Brain microvascular endothelial cell (primary cell): ENCODE measurements at regions not wholly inside any gene's neighbourhood (a gene's known extent, or its start where the extent isn't known, plus 50 kb on each side); places are given as distances from the start of the nearest gene placed in this dataset.

Experiments
- DNase-seq: peaks from one replicate; pipeline ENCODE4 v3.0.0-alpha.2; 2020
- H3K27ac ChIP-seq: fragments of 250-450 bp; sonication (Bioruptor Pico); 2 replicates; pipeline ENCODE4 v1.5.1; 2020; ENCODE audit warnings: mild to moderate bottlenecking, moderate library complexity
- H3K27me3 ChIP-seq: fragments of 250-450 bp; sonication (Bioruptor Pico); replicated peaks from 2 replicates; pipeline ENCODE4 v1.5.1; 2020; ENCODE audit warnings: mild to moderate bottlenecking
- H3K36me3 ChIP-seq: fragments of 250-450 bp; sonication (Bioruptor Pico); replicated peaks from 2 replicates; pipeline ENCODE4 v1.5.1; 2020; ENCODE audit warnings: mild to moderate bottlenecking
- H3K4me3 ChIP-seq: 2 replicates; pipeline ENCODE4 v1.5.1; 2011; ENCODE audit warnings: low read depth, mild to moderate bottlenecking, control low read depth, low read length, moderate library complexity
- in situ Hi-C: cut with HindIII; loops from 2 replicates; pipeline ENCODE4 v1.10.0; 2017; ENCODE audit warnings: low sequenced_read_pairs, low pct_ligation_motif_present
- TF ChIP-seq, protein P1 (sequence below): IDR thresholded peaks from 2 replicates; pipeline ENCODE4 v1.5.1; 2011; ENCODE audit warnings: low read depth, mild to moderate bottlenecking, moderate library complexity, low read length, control low read depth, inconsistent platforms; ENCODE audit errors: missing control alignments

DNA sequence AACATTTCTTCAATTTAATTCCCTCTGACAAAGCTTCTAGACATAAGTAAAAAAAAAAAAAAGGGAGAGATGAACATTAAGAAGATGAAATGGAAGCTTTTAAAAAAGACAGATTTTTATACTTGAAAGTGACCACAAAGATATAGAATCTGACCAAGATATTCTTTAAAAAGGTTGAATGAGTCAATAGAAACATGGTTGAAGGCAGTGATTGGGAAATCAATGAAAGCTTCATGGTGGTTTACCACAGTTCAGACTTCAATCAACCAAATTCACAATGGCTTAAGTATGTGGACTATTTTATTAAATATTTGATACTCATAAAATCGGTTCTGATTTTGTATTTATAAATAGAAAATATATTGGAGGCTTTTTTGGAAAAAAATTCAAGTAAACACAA lies 248.4 kb upstream of the HSF2 start:
- TF ChIP-seq, protein P1, sequence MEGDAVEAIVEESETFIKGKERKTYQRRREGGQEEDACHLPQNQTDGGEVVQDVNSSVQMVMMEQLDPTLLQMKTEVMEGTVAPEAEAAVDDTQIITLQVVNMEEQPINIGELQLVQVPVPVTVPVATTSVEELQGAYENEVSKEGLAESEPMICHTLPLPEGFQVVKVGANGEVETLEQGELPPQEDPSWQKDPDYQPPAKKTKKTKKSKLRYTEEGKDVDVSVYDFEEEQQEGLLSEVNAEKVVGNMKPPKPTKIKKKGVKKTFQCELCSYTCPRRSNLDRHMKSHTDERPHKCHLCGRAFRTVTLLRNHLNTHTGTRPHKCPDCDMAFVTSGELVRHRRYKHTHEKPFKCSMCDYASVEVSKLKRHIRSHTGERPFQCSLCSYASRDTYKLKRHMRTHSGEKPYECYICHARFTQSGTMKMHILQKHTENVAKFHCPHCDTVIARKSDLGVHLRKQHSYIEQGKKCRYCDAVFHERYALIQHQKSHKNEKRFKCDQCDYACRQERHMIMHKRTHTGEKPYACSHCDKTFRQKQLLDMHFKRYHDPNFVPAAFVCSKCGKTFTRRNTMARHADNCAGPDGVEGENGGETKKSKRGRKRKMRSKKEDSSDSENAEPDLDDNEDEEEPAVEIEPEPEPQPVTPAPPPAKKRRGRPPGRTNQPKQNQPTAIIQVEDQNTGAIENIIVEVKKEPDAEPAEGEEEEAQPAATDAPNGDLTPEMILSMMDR, result no peak
- no peak for DNase-seq
- no peaks in the 10 kb centered on the region for H3K27me3 ChIP-seq
- no peak overlapping the region for H3K4me3 ChIP-seq
- in situ Hi-C loops, result no loop called here
- no peak overlapping the region for H3K27ac ChIP-seq
- H3K36me3 ChIP-seq, result no peaks in the 10 kb centered on the region

DNA sequence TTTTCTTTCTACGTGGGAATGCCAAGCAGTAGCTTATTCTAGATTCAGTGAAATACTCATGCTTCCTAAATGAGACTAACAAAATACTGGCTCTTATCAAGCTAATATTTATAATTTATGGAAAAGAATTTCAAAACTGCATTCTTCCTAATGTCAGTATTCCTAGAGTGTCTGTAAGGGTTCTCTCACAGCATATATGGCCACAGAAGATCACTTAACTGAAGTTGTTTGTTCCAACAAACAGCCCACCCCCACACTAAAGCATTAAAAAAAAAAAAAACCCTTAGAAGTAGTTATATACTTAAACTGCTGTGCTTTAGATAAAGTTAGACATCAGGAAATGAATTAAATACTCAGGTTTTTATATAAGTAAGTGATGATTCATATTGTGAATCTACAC lies 247.7 kb upstream of the HSF2 start:
- H3K4me3 ChIP-seq, result no peak overlapping the region
- TF ChIP-seq, protein P1, result no peak
- H3K36me3 ChIP-seq, result no peaks in the 10 kb centered on the region
- no peak overlapping the region for H3K27ac ChIP-seq
- in situ Hi-C loops, result no loop called here
- no peaks in the 10 kb centered on the region for H3K27me3 ChIP-seq
- DNase-seq, result no peak

DNA sequence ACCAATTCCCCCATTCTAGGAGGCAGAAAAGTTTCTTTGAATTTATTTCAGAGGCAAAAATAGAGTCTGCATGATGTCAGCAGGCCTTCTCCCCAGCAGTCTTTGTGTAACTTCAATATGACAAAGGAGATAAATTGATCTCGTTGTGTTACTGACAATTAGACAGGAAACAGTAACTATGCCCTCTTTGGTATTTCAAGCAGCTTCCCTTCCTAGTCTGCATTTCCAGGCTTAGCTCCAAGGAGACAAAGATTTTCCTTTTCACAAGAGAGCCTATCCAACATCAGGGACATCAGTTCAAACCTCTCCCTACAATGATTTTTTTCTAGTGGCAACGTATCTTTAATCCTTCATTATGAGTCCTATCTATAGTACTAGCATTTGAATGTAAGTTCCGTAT lies 245.9 kb upstream of the HSF2 start:
- in situ Hi-C loops, result no loop called here

DNA sequence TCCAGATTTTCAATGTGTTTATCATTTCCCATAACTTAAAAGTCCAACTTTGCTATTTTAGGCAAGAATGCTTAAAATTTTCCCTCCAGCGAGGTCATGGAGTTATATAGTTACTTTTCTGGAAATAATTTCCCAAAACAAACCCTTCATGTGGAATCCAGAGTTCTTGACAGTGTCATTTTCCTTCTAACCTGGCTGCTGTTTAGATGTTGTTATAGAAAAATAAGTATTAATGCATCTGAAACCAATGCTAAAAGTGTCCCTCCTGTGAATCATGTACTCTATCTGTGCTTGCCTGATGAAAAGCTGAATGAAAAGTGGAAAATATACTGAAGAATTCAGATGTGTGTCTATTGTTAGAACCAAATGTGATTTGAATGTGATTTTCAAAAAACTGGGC lies 245.3 kb upstream of the HSF2 start:
- Histone ChIP-seq H3K27ac (no peak overlapping the region), H3K36me3 (no peaks in the 10 kb centered on the region), H3K27me3 (no peaks in the 10 kb centered on the region), H3K4me3 (no peak overlapping the region)
- no peak for DNase-seq
- in situ Hi-C loops, result no loop called here
- TF ChIP-seq, protein P1, result no peak

More for the DNA sequence above, 245.9 kb upstream of the HSF2 start:
- H3K27me3 ChIP-seq, result no peaks in the 10 kb centered on the region
- no peak overlapping the region for H3K4me3 ChIP-seq
- no peaks in the 10 kb centered on the region for H3K36me3 ChIP-seq
- no peak for DNase-seq
- TF ChIP-seq, protein P1, result no peak
- H3K27ac ChIP-seq, result no peak overlapping the region

DNA sequence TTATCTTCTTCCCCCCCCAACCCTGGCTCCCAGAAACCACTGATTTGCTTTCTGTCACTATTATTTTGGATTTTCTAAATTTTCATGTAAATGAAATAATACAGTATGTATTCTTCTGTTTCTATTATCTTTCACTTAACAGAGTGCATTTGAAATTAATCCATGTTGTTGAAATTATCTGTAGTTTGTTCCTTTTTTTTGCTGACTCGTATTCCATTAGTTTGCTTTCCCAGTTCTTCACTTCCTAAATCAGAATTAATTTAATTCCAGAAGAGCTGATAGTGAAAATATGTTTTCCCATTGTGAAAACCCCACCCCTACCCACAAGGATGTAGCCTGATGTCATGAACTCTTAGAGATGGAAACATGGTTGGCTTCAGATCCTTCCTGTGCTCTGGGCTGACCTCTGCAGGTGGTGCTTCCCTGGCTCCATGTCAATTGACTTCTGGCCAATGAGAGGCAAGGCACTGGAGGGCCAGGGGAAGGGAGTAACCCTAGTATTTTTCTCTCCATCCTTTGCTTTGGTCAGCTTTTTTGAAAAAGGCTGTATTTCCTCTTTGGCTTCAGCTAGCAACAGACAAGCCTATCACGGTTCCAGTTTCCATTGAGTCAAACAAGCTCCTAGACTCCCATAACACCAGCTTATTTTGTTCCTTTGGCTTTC lies 244.4 kb upstream of the HSF2 start:
- no peaks in the 10 kb centered on the region for H3K36me3 ChIP-seq
- in situ Hi-C loops, result no loop called here
- H3K27ac ChIP-seq, result no peak overlapping the region
- TF ChIP-seq, protein P1, result no peak
- DNase-seq, result no peak
- no peak overlapping the region for H3K4me3 ChIP-seq
- H3K27me3 ChIP-seq, result no peaks in the 10 kb centered on the region

DNA sequence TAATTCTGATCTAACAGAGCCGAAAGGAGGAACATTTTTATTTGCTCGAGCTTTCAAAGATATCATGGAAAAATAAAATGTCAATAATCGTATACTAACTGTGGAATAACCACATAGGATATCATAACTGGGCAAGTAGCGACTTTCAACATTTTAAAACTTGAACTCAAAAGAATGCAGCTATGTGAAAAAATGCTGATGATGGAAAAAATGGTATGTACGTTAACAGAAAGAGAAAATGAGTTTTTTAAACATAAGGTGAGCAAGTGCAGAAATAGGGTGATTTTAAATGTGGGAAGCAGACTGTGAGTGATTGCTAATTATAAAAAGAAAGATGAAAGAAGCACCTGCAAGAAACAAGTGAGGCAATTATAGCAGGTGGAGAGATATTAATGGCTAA lies 238.3 kb upstream of the HSF2 start:
- H3K27me3 ChIP-seq, result no peaks in the 10 kb centered on the region
- H3K36me3 ChIP-seq, result no peaks in the 10 kb centered on the region
- in situ Hi-C loops, result no loop called here
- H3K4me3 ChIP-seq, result no peak overlapping the region
- TF ChIP-seq, protein P1, result no peak
- no peak overlapping the region for H3K27ac ChIP-seq
- DNase-seq, result no peak
